H1 (cell line): ENCODE measurements at regions not wholly inside any gene's neighbourhood (a gene's known extent, or its start where the extent isn't known, plus 50 kb on each side); places are given as distances from the start of the nearest gene placed in this dataset.

Experiments
- CTCF ChIA-PET: fragments of 300-600 bp; sonication (Branson Sonifier 250); formaldehyde crosslinking; loops from one replicate; lab custom pipeline; 2021; ENCODE audit not compliant: partially characterized antibody; lab: Charles Lee
- POLR2A ChIA-PET: fragments of 300-600 bp; sonication (Branson Sonifier 250); formaldehyde crosslinking; loops from one replicate; lab custom pipeline; 2021; ENCODE audit warnings: inconsistent platforms; ENCODE audit not compliant: partially characterized antibody; lab: Charles Lee
- DNase-seq, 2 experiments: peaks; one replicate each; pipeline versions ENCODE4 v3.0.0 to v3.0.0-alpha.2; 2010 to 2022; ENCODE audit warnings: low spot score in 2 of 2, low read depth in 1 of 2, mixed read lengths in 1 of 2
- FAIRE-seq: peaks from 2 replicates; lab custom pipeline; 2011; peaks lifted over from hg19 to GRCh38; lab: Jason Lieb, UNC
- H2AFZ ChIP-seq: 2 replicates; pipeline ENCODE4 v1.8.1; 2012; ENCODE audit warnings: low read length, inconsistent platforms
- H2AK5ac ChIP-seq: 2 replicates; pipeline ENCODE4 v1.6.1; 2013; ENCODE audit warnings: low read depth, low read length
- H2BK120ac ChIP-seq: replicated peaks from 2 replicates; pipeline ENCODE3; 2013; ENCODE audit warnings: low read depth, low read length, inconsistent platforms
- H2BK12ac ChIP-seq: 2 replicates; pipeline ENCODE4 v1.6.1; 2013; ENCODE audit warnings: low read depth, low read length
- H2BK15ac ChIP-seq: 2 replicates; pipeline ENCODE4 v1.6.1; 2013; ENCODE audit warnings: low read length
- H2BK20ac ChIP-seq: 2 replicates; pipeline ENCODE4 v1.6.1; 2013; ENCODE audit warnings: low read length
- H2BK5ac ChIP-seq: 2 replicates; pipeline ENCODE4 v1.6.1; 2013; ENCODE audit warnings: low read depth, low read length
- H3K14ac ChIP-seq: 2 replicates; pipeline ENCODE4 v1.6.1; 2013; ENCODE audit warnings: inconsistent platforms; ENCODE audit not compliant: insufficient read length
- H3K18ac ChIP-seq: 2 replicates; pipeline ENCODE4 v1.6.1; 2013; ENCODE audit warnings: low read length; ENCODE audit errors: extremely low read depth
- H3K23ac ChIP-seq: 2 replicates; pipeline ENCODE4 v1.6.1; 2013; ENCODE audit warnings: inconsistent platforms; ENCODE audit not compliant: insufficient read length
- H3K23me2 ChIP-seq: 2 replicates; pipeline ENCODE4 v1.6.1; 2013; ENCODE audit warnings: low read depth, low read length
- H3K27ac ChIP-seq: 2 replicates; pipeline ENCODE4 v1.6.1; 2011; ENCODE audit warnings: low read depth, low read length, inconsistent platforms
- H3K27me3 ChIP-seq, 4 experiments: replicated peaks in 1 of 4; 1 replicate in 1 of 4; 2 replicates in 3 of 4; pipeline versions ENCODE4 v1.6.1 to v1.8.1; 2011 to 2013; ENCODE audit warnings: low read length in 3 of 4, mild to moderate bottlenecking in 3 of 4, inconsistent platforms in 2 of 4, mixed read lengths in 2 of 4, moderate library complexity in 1 of 4; ENCODE audit not compliant: control insufficient read depth in 3 of 4, insufficient read depth in 3 of 4; ENCODE audit errors: extremely low read depth in 1 of 4
- H3K36me3 ChIP-seq, 4 experiments: 2 replicates each; pipeline versions ENCODE4 v1.6.1 to v1.8.1; 2011 to 2013; ENCODE audit warnings: mild to moderate bottlenecking in 4 of 4, low read length in 3 of 4, moderate library complexity in 2 of 4, control low read depth in 1 of 4, inconsistent platforms in 1 of 4; ENCODE audit not compliant: insufficient read depth in 4 of 4, control insufficient read depth in 2 of 4
- H3K4ac ChIP-seq: replicated peaks from 2 replicates; pipeline ENCODE3; 2013; ENCODE audit warnings: low read length, low read depth, mixed read lengths, inconsistent platforms; ENCODE audit not compliant: insufficient read length
- H3K4me1 ChIP-seq, 4 experiments: replicated peaks in 1 of 4; 1 replicate in 1 of 4; 2 replicates in 3 of 4; pipeline versions ENCODE4 v1.6.1 to v1.8.1; 2011 to 2013; ENCODE audit warnings: low read length in 3 of 4, inconsistent platforms in 2 of 4, mixed read lengths in 1 of 4; ENCODE audit not compliant: insufficient read depth in 4 of 4, control insufficient read depth in 3 of 4
- H3K4me2 ChIP-seq, 2 experiments: 2 replicates each; pipeline versions ENCODE4 v1.6.1 to v1.8.1; 2011 to 2013; ENCODE audit warnings: low read depth in 2 of 2, low read length in 2 of 2, control low read depth in 1 of 2, inconsistent platforms in 1 of 2, mild to moderate bottlenecking in 1 of 2; ENCODE audit not compliant: insufficient read depth in 1 of 2
- H3K4me3 ChIP-seq, 4 experiments: fragments of 200-600, 300-600 bp in 1 of 4; sonication (generic), shearing (Covaris generic), sonication (Bioruptor Twin) in 1 of 4; 2 replicates each; pipeline versions ENCODE4 v1.5.1 to v1.8.1; 2011 to 2016; ENCODE audit warnings: low read length in 4 of 4, low read depth in 3 of 4, control low read depth in 2 of 4, inconsistent platforms in 2 of 4, mild to moderate bottlenecking in 2 of 4, mixed read lengths in 1 of 4, moderate library complexity in 1 of 4; ENCODE audit not compliant: insufficient read depth in 2 of 4; ENCODE audit errors: extremely low read depth in 1 of 4
- H3K56ac ChIP-seq: replicated peaks from 2 replicates; pipeline ENCODE3; 2013; ENCODE audit warnings: low read depth, mild to moderate bottlenecking, mixed read lengths, low read length, inconsistent platforms; ENCODE audit not compliant: insufficient read length
- H3K79me1 ChIP-seq: 2 replicates; pipeline ENCODE4 v1.6.1; 2013; ENCODE audit warnings: low read depth, low read length, control low read depth
- H3K79me2 ChIP-seq, 2 experiments: 2 replicates each; pipeline versions ENCODE4 v1.6.1 to v1.8.1; 2012 to 2013; ENCODE audit warnings: low read length in 2 of 2, mild to moderate bottlenecking in 2 of 2, inconsistent platforms in 1 of 2; ENCODE audit not compliant: insufficient read depth in 2 of 2, control insufficient read depth in 1 of 2
- H3K9ac ChIP-seq, 4 experiments: replicated peaks in 1 of 4; 1 replicate in 1 of 4; 2 replicates in 3 of 4; pipeline versions ENCODE4 v1.6.1 to v1.8.1; 2011 to 2013; ENCODE audit warnings: low read depth in 3 of 4, low read length in 3 of 4, control low read depth in 2 of 4, mild to moderate bottlenecking in 2 of 4, moderate library complexity in 2 of 4, inconsistent platforms in 1 of 4; ENCODE audit errors: extremely low read depth in 1 of 4
- H3K9me3 ChIP-seq, 2 experiments: 2 replicates each; pipeline versions ENCODE4 v1.6.1 to v1.8.1; 2012 to 2013; ENCODE audit warnings: mild to moderate bottlenecking in 2 of 2, moderate library complexity in 2 of 2, control low read depth in 1 of 2, inconsistent platforms in 1 of 2, low read depth in 1 of 2, low read length in 1 of 2, mixed read lengths in 1 of 2; ENCODE audit not compliant: insufficient read depth in 2 of 2
- H4K20me1 ChIP-seq, 2 experiments: replicated peaks in 1 of 2; 2 replicates each; pipeline versions ENCODE3 to v1.8.1; 2011 to 2013; ENCODE audit warnings: inconsistent platforms in 2 of 2, low read length in 2 of 2, mild to moderate bottlenecking in 1 of 2; ENCODE audit not compliant: insufficient read depth in 2 of 2, control insufficient read depth in 1 of 2
- H4K5ac ChIP-seq: 2 replicates; pipeline ENCODE4 v1.6.1; 2013; ENCODE audit warnings: low read length, low read depth, mixed read lengths, inconsistent platforms; ENCODE audit not compliant: insufficient read length
- H4K8ac ChIP-seq: 2 replicates; pipeline ENCODE4 v1.8.0; 2013; ENCODE audit warnings: mild to moderate bottlenecking, moderate library complexity, low read length, inconsistent platforms; ENCODE audit not compliant: insufficient read depth; ENCODE audit errors: extremely low read depth
- H4K91ac ChIP-seq: replicated peaks from 2 replicates; pipeline ENCODE3; 2013; ENCODE audit warnings: low read length, mixed read lengths, inconsistent platforms; ENCODE audit not compliant: insufficient read length
- CEBPB ChIP-seq: IDR thresholded peaks from 2 replicates; pipeline ENCODE4 v1.6.1; 2012; ENCODE audit warnings: low read depth, low read length
- E2F6 ChIP-seq: IDR thresholded peaks from 2 replicates; pipeline ENCODE4 v1.6.1; 2012; ENCODE audit warnings: inconsistent platforms
- EGR1 ChIP-seq: IDR thresholded peaks from 2 replicates; pipeline ENCODE4 v1.6.1; 2011; ENCODE audit warnings: low read depth, low read length, borderline replicate concordance
- FOSL1 ChIP-seq: IDR thresholded peaks from 2 replicates; pipeline ENCODE4 v1.6.1; 2011; ENCODE audit warnings: mild to moderate bottlenecking, low read depth, low read length, moderate library complexity; ENCODE audit not compliant: insufficient read depth
- HDAC2 ChIP-seq, 2 experiments: fragments of 300-600 bp in 1 of 2; sonication (generic) in 1 of 2; IDR thresholded peaks; 2 replicates each; pipeline ENCODE4 v1.6.1; 2011 to 2012; ENCODE audit warnings: low read depth in 2 of 2, low read length in 2 of 2, mild to moderate bottlenecking in 2 of 2, moderate library complexity in 2 of 2, borderline replicate concordance in 1 of 2, inconsistent platforms in 1 of 2
- KDM1A ChIP-seq: fragments of 200-600, 300-600 bp; sonication (generic); IDR thresholded peaks from 2 replicates; pipeline ENCODE4 v1.7.1; 2016; ENCODE audit warnings: mild to moderate bottlenecking, low read length, borderline replicate concordance
- PHF8 ChIP-seq: fragments of 200-600 bp; sonication (generic); conservative IDR thresholded peaks from 2 replicates; pipeline ENCODE4 v1.7.1; 2012; ENCODE audit warnings: low read depth, mild to moderate bottlenecking, inconsistent platforms, low read length, moderate library complexity
- SP2 ChIP-seq: IDR thresholded peaks from 2 replicates; pipeline ENCODE4 v1.6.1; 2012; ENCODE audit warnings: mild to moderate bottlenecking, low read length, inconsistent platforms
- TEAD4 ChIP-seq: IDR thresholded peaks from 2 replicates; pipeline ENCODE4 v1.6.1; 2012; ENCODE audit warnings: low read depth, low read length, inconsistent platforms, mixed read lengths
- WGBS, 2 experiments: shearing (Covaris generic) in 1 of 2; methylation state at CpG; one replicate each; pipeline versions ENCODE4 v1.1.6 to v1.1.7; 2013 to 2015; ENCODE audit warnings: low lambda C conversion rate in 2 of 2, mixed read lengths in 2 of 2, inconsistent platforms in 1 of 2, low coverage in 1 of 2, missing lambda C conversion rate in 1 of 2; ENCODE audit not compliant: insufficient replicate concordance in 2 of 2, insufficient coverage in 1 of 2, insufficient read length in 1 of 2; ENCODE audit errors: extremely low coverage in 1 of 2, missing lambda C conversion rate in 1 of 2; 5-methylcytosine and 5-hydroxymethylcytosine counted together

- Histone ChIP-seq H3K23ac (no peak overlapping the region), H3K56ac (no peak overlapping the region), H4K91ac (no peak overlapping the region), H2AFZ (no peak overlapping the region), H3K9ac (no peak overlapping the region), H3K14ac (no peak overlapping the region), H3K79me1 (no peaks in the 10 kb centered on the region), H4K5ac (no peak overlapping the region), H3K79me2 (no peaks in the 10 kb centered on the region), H3K4ac (no peak overlapping the region), H2BK15ac (no peak overlapping the region), H3K4me1 (peaks cover 0 to 9% (median 0%) of the 10 kb centered on the region in 4 experiments; a peak in 2 of 7 replicates), H3K27me3 (no peaks in the 10 kb centered on the region), H2BK5ac (no peak overlapping the region), H4K20me1 (no peaks in the 10 kb centered on the region), H2AK5ac (no peak overlapping the region)
- FAIRE-seq: no peak
- DNase-seq: no peak
- 93% methylated on average over 2 of the region's 2 CpGs; no CpG with 5 or more reads in 1 of the 2 experiments for WGBS, 2 experiments
- CTCF ChIA-PET: no interaction called here
- TF ChIP-seq E2F6 (no peak), HDAC2 (IDR thresholded peaks at IDR 0.05; ENCODE audit: borderline replicate concordance in 1 of 2, low read depth in 2 of 2, low read length in 2 of 2) (no peak), KDM1A (no peak), EGR1 (no peak), PHF8 (no peak), FOSL1 (no peak), SP2 (no peak), CEBPB (no peak), TEAD4 (no peak)
- TF ChIP-seq, all 59 proteins: peak for 0
- no peak overlapping the region for H3K27ac ChIP-seq
- H3K9me3 ChIP-seq: no peaks in the 10 kb centered on the region; a peak in 1 of 4 replicates
- H2BK20ac ChIP-seq: no peak overlapping the region
- H4K8ac ChIP-seq: no peak overlapping the region
- no peak overlapping the region for H3K18ac ChIP-seq
- no peak overlapping the region for H3K4me2 ChIP-seq
- no peak overlapping the region for H2BK120ac ChIP-seq
- no peak overlapping the region for H2BK12ac ChIP-seq
- H3K23me2 ChIP-seq: no peaks in the 10 kb centered on the region
- no peak overlapping the region for H3K4me3 ChIP-seq
- POLR2A ChIA-PET: no interaction called here
- H3K36me3 ChIP-seq: no peaks in the 10 kb centered on the region
Observed at GRCh38 chr2:220512419-220512818, 885.0 kb downstream of the SLC4A3 start.
